HG02938 (cell line): ENCODE measurements at regions not wholly inside any gene's neighbourhood (a gene's known extent, or its start where the extent isn't known, plus 50 kb on each side); places are given as distances from the start of the nearest gene placed in this dataset.

Experiments
- ATAC-seq: cut with Tn5 transposase; IDR thresholded peaks from one replicate; pipeline ENCODE4 v1.9.1; 2021; ENCODE audit warnings: mild to moderate bottlenecking, moderate library complexity; ENCODE audit not compliant: unreplicated experiment

- ATAC-seq: no peak
Observed at GRCh38 chr18:78768656-78769501, 210.7 kb upstream of the SALL3 start.

- no peak for ATAC-seq
Observed at GRCh38 chr18:78769502-78770105, 210.0 kb upstream of the SALL3 start.

- no peak for ATAC-seq
Observed at GRCh38 chr18:78770139-78770822, 209.3 kb upstream of the SALL3 start.

- ATAC-seq: no peak
Observed at GRCh38 chr18:78770823-78771139, 208.8 kb upstream of the SALL3 start.

GRCh38 chr18:78771496-78772359 is 207.9 kb upstream of the SALL3 start:
- ATAC-seq: no peak

GRCh38 chr18:78772360-78773302 is 207.0 kb upstream of the SALL3 start:
- ATAC-seq: no peak

- no peak for ATAC-seq
Observed at GRCh38 chr18:78773303-78773755, 206.3 kb upstream of the SALL3 start.

- ATAC-seq: no peak
Observed at GRCh38 chr18:78773819-78774218, 205.8 kb upstream of the SALL3 start.

- no peak for ATAC-seq
Observed at GRCh38 chr18:78774741-78775141, 204.9 kb upstream of the SALL3 start.

GRCh38 chr18:78776151-78776550 is 203.5 kb upstream of the SALL3 start:
- ATAC-seq: no peak

- no peak for ATAC-seq
Observed at GRCh38 chr18:78776706-78777285, 202.8 kb upstream of the SALL3 start.

- ATAC-seq: no peak
Observed at GRCh38 chr18:78777992-78778391, 201.6 kb upstream of the SALL3 start.

- ATAC-seq: no peak
Observed at GRCh38 chr18:78778651-78779050, 201.0 kb upstream of the SALL3 start.

- ATAC-seq: no peak
Observed at GRCh38 chr18:78779996-78780718, 199.5 kb upstream of the SALL3 start.

GRCh38 chr18:78780719-78781600 is 198.7 kb upstream of the SALL3 start:
- no peak for ATAC-seq

- ATAC-seq: no peak
Observed at GRCh38 chr18:78781601-78781960, 198.0 kb upstream of the SALL3 start.

- no peak for ATAC-seq
Observed at GRCh38 chr18:78782951-78783563, 196.6 kb upstream of the SALL3 start.

GRCh38 chr18:78783564-78783960 is 196.1 kb upstream of the SALL3 start:
- no peak for ATAC-seq
